Muscle of leg (tissue), 3 donors: ENCODE measurements at regions not wholly inside any gene's neighbourhood (a gene's known extent, or its start where the extent isn't known, plus 50 kb on each side); places are given as distances from the start of the nearest gene placed in this dataset.

ENCODE experiments used
- DNase-seq: peaks from one replicate; pipeline ENCODE4 v3.0.0; 2013
- H3K27ac ChIP-seq: one replicate; pipeline ENCODE4 v1.5.1; 2013; ENCODE audit warnings: mild to moderate bottlenecking, low read length, control low read depth
- H3K27me3 ChIP-seq: one replicate; pipeline ENCODE4 v1.6.1; 2013; ENCODE audit warnings: low read length; ENCODE audit not compliant: control insufficient read depth, insufficient read depth
- H3K36me3 ChIP-seq: one replicate; pipeline ENCODE4 v1.6.1; 2013; ENCODE audit warnings: low read length; ENCODE audit not compliant: control insufficient read depth, insufficient read depth
- H3K4me1 ChIP-seq: one replicate; pipeline ENCODE4 v1.6.1; 2013; ENCODE audit warnings: low read length; ENCODE audit not compliant: control insufficient read depth, insufficient read depth
- H3K4me3 ChIP-seq: one replicate; pipeline ENCODE4 v1.5.1; 2013; ENCODE audit warnings: low read length, control low read depth
- H3K9me3 ChIP-seq: replicated peaks from 2 replicates; pipeline ENCODE4 v1.6.1; 2013; ENCODE audit warnings: low read depth, low read length; ENCODE audit not compliant: control insufficient read depth
- WGBS: methylation state at CpG from one replicate; pipeline ENCODE4 v1.1.5; 2013; ENCODE audit warnings: missing lambda C conversion rate; ENCODE audit not compliant: insufficient coverage; 5-methylcytosine and 5-hydroxymethylcytosine counted together

GRCh38 chrX:127596882-127597281 is 455.3 kb downstream of the ACTRT1 start:
- DNase-seq = no peak
- Histone ChIP-seq H3K9me3 (no peaks in the 10 kb centered on the region), H3K4me3 (no peak overlapping the region), H3K36me3 (no peaks in the 10 kb centered on the region), H3K27me3 (no peaks in the 10 kb centered on the region), H3K27ac (no peak overlapping the region), H3K4me1 (no peaks in the 10 kb centered on the region)
- no CpG with 5 or more reads among the region's 1 CpG for WGBS

- DNase-seq = no peak
- no peaks in the 10 kb centered on the region for H3K4me1 ChIP-seq
- peaks cover 23% of the 10 kb centered on the region for H3K9me3 ChIP-seq
- H3K27me3 ChIP-seq = no peaks in the 10 kb centered on the region
- H3K4me3 ChIP-seq = no peak overlapping the region
- H3K27ac ChIP-seq = no peak overlapping the region
- 90% methylated on average over 1 of the region's 1 CpG for WGBS
- H3K36me3 ChIP-seq = no peaks in the 10 kb centered on the region
Observed at GRCh38 chrX:127578395-127578794, 473.8 kb downstream of the ACTRT1 start.

GRCh38 chrX:127577884-127578283 is 474.3 kb downstream of the ACTRT1 start:
- Histone ChIP-seq H3K36me3 (no peaks in the 10 kb centered on the region), H3K27me3 (no peaks in the 10 kb centered on the region), H3K4me1 (no peaks in the 10 kb centered on the region), H3K4me3 (no peak overlapping the region), H3K9me3 (peaks cover 22% of the 10 kb centered on the region), H3K27ac (no peak overlapping the region)
- 95% methylated on average over 2 of the region's 6 CpGs for WGBS
- DNase-seq = no peak

- Histone ChIP-seq H3K27me3 (no peaks in the 10 kb centered on the region), H3K27ac (no peak overlapping the region), H3K9me3 (peaks cover 20% of the 10 kb centered on the region), H3K4me1 (no peaks in the 10 kb centered on the region), H3K36me3 (no peaks in the 10 kb centered on the region), H3K4me3 (no peak overlapping the region)
- no peak for DNase-seq
- WGBS = 71% methylated on average over 4 of the region's 7 CpGs
Observed at GRCh38 chrX:127574829-127575228, 477.4 kb downstream of the ACTRT1 start.

GRCh38 chrX:127572471-127572870 is 479.7 kb downstream of the ACTRT1 start:
- Histone ChIP-seq H3K27ac (no peak overlapping the region), H3K36me3 (no peaks in the 10 kb centered on the region), H3K4me1 (no peaks in the 10 kb centered on the region), H3K9me3 (peaks cover 11% of the 10 kb centered on the region), H3K4me3 (no peak overlapping the region), H3K27me3 (no peaks in the 10 kb centered on the region)
- no CpG with 5 or more reads among the region's 1 CpG for WGBS
- DNase-seq = no peak

GRCh38 chrX:127571834-127572233 is 480.4 kb downstream of the ACTRT1 start:
- H3K36me3 ChIP-seq = no peaks in the 10 kb centered on the region
- peaks cover 5% of the 10 kb centered on the region for H3K9me3 ChIP-seq
- no peak overlapping the region for H3K4me3 ChIP-seq
- no CpG with 5 or more reads among the region's 3 CpGs for WGBS
- no peak overlapping the region for H3K27ac ChIP-seq
- no peaks in the 10 kb centered on the region for H3K27me3 ChIP-seq
- H3K4me1 ChIP-seq = no peaks in the 10 kb centered on the region
- DNase-seq = peak; percentile 1

- H3K4me3 ChIP-seq = no peak overlapping the region
- no peak overlapping the region for H3K27ac ChIP-seq
- no peaks in the 10 kb centered on the region for H3K36me3 ChIP-seq
- no peak for DNase-seq
- no peaks in the 10 kb centered on the region for H3K9me3 ChIP-seq
- H3K4me1 ChIP-seq = no peaks in the 10 kb centered on the region
- H3K27me3 ChIP-seq = no peaks in the 10 kb centered on the region
Observed at GRCh38 chrX:127570276-127570675, 481.9 kb downstream of the ACTRT1 start.

GRCh38 chrX:127568691-127569090 is 483.5 kb downstream of the ACTRT1 start:
- no peak overlapping the region for H3K4me3 ChIP-seq
- no peak for DNase-seq
- H3K27ac ChIP-seq = no peak overlapping the region
- no CpG with 5 or more reads among the region's 1 CpG for WGBS
- no peaks in the 10 kb centered on the region for H3K27me3 ChIP-seq
- no peaks in the 10 kb centered on the region for H3K9me3 ChIP-seq
- H3K4me1 ChIP-seq = no peaks in the 10 kb centered on the region
- no peaks in the 10 kb centered on the region for H3K36me3 ChIP-seq

- DNase-seq = no peak
- Histone ChIP-seq H3K4me3 (no peak overlapping the region), H3K4me1 (no peaks in the 10 kb centered on the region), H3K27me3 (no peaks in the 10 kb centered on the region), H3K36me3 (no peaks in the 10 kb centered on the region), H3K27ac (no peak overlapping the region), H3K9me3 (peaks cover 8% of the 10 kb centered on the region)
- WGBS = no CpG with 5 or more reads among the region's 2 CpGs
Observed at GRCh38 chrX:127558811-127559210, 493.4 kb downstream of the ACTRT1 start.

GRCh38 chrX:127552571-127552970 is 499.6 kb downstream of the ACTRT1 start:
- 50% methylated on average over 1 of the region's 3 CpGs for WGBS
- Histone ChIP-seq H3K9me3 (no peaks in the 10 kb centered on the region), H3K4me1 (no peaks in the 10 kb centered on the region), H3K4me3 (no peak overlapping the region), H3K36me3 (no peaks in the 10 kb centered on the region), H3K27me3 (no peaks in the 10 kb centered on the region), H3K27ac (no peak overlapping the region)
- DNase-seq = no peak

GRCh38 chrX:127519323-127519722 is 532.9 kb downstream of the ACTRT1 start:
- Histone ChIP-seq H3K9me3 (peaks cover under 1% of the 10 kb centered on the region), H3K4me1 (no peaks in the 10 kb centered on the region), H3K27ac (no peak overlapping the region), H3K4me3 (no peak overlapping the region), H3K36me3 (no peaks in the 10 kb centered on the region), H3K27me3 (peaks cover 2% of the 10 kb centered on the region)
- WGBS = 48% methylated on average over 3 of the region's 4 CpGs
- peak; percentile 1 for DNase-seq
